Ureter (tissue), 1 donor: ENCODE measurements at regions not wholly inside any gene's neighbourhood (a gene's known extent, or its start where the extent isn't known, plus 50 kb on each side); places are given as distances from the start of the nearest gene placed in this dataset.
"Not testable (repeated sequence)": the region's sequence is repeated elsewhere in the genome, so short reads cannot be mapped to it uniquely, and the experiment has no call there.

Experiments used
- DNase-seq: peaks from one replicate; pipeline ENCODE4 v3.0.0-alpha.2; 2020; ENCODE audit warnings: low spot score
- donor health status: DM: yes; HTN: yes; CAD: no.

GRCh38 chr2:11995456-11995855 is 249.0 kb downstream of the LPIN1 start:
- no peak for DNase-seq

- no peak for DNase-seq
These were observed 250.2 kb downstream of the LPIN1 start for GRCh38 chr2:11996618-11997017.

GRCh38 chr2:11997142-11997541 is 250.7 kb downstream of the LPIN1 start:
- DNase-seq: no peak

- no peak for DNase-seq
These were observed 251.8 kb downstream of the LPIN1 start for GRCh38 chr2:11998218-11998617.

GRCh38 chr2:11998626-11999378 is 252.4 kb downstream of the LPIN1 start:
- DNase-seq: no peak

- no peak for DNase-seq
These were observed 255.2 kb downstream of the LPIN1 start for GRCh38 chr2:12001621-12002020.

- DNase-seq: no peak
These were observed 255.8 kb downstream of the LPIN1 start for GRCh38 chr2:12002215-12002614.

- no peak for DNase-seq
These were observed 258.3 kb downstream of the LPIN1 start for GRCh38 chr2:12004713-12005112.

- DNase-seq: no peak
These were observed 259.7 kb downstream of the LPIN1 start for GRCh38 chr2:12005886-12006681.

- no peak for DNase-seq
These were observed 260.4 kb downstream of the LPIN1 start for GRCh38 chr2:12006850-12007249.

- no peak for DNase-seq
These were observed 260.9 kb downstream of the LPIN1 start for GRCh38 chr2:12007282-12007681.

- DNase-seq: no peak
These were observed 262.1 kb downstream of the LPIN1 start for GRCh38 chr2:12008425-12009061.

GRCh38 chr2:12009323-12009905 is 263.0 kb downstream of the LPIN1 start:
- DNase-seq: no peak

GRCh38 chr2:12010059-12010458 is 263.6 kb downstream of the LPIN1 start:
- DNase-seq: no peak

GRCh38 chr2:12010779-12011178 is 264.3 kb downstream of the LPIN1 start:
- DNase-seq: no peak

- DNase-seq: no peak
These were observed 267.9 kb downstream of the LPIN1 start for GRCh38 chr2:12014088-12014960.

- no peak for DNase-seq
These were observed 271.2 kb downstream of the LPIN1 start for GRCh38 chr2:12017499-12018157.

GRCh38 chr2:12018726-12019125 is 272.3 kb downstream of the LPIN1 start:
- DNase-seq: not testable (repeated sequence)

GRCh38 chr2:12020833-12021469 is 274.5 kb downstream of the LPIN1 start:
- no peak for DNase-seq

GRCh38 chr2:12024197-12024907 is 277.9 kb downstream of the LPIN1 start:
- not testable (repeated sequence) for DNase-seq
